ENCODE measurements at regions not wholly inside any gene's neighbourhood (a gene's known extent, or its start where the extent isn't known, plus 50 kb on each side); places are given as distances from the start of the nearest gene placed in this dataset.

DNA sequence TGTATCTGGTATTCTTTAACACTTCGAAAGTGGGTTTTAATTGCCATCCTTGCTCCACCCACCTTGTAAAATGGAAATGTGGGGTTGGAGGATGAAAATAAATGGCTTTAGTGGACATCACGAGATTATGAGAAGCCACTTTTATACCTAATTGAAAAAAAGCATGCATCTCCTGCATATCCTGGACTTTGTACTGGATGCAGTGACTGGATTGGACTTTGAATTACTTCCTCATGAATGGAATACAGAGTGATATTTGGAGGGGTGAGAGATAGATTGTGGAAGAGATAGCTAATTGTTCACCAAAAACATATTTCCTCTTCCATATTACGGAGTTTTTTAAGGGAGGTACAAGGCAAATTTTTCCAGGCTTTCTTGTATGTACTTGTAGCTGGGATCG lies 813.0 kb downstream of the TENT5A start:
- TF ChIP-seq SUZ12 (IDR thresholded peaks at IDR 0.05; ENCODE audit: extremely low read depth, insufficient read depth, insufficient read length) (no peak), ZNF274 (IDR thresholded peaks at IDR 0.05; ENCODE audit: low read depth, low read length) (no peak), YY1 (IDR thresholded peaks at IDR 0.05; ENCODE audit: insufficient read depth, insufficient read length) (no peak)

Measured in NT2/D1 (cell line).